Medulla oblongata (tissue), 1 donor: ENCODE measurements at regions not wholly inside any gene's neighbourhood (a gene's known extent, or its start where the extent isn't known, plus 50 kb on each side); places are given as distances from the start of the nearest gene placed in this dataset.

Experiments used
- DNase-seq: peaks from one replicate; pipeline ENCODE4 v3.0.0-alpha.2; 2015; ENCODE audit errors: extremely low spot score

DNA sequence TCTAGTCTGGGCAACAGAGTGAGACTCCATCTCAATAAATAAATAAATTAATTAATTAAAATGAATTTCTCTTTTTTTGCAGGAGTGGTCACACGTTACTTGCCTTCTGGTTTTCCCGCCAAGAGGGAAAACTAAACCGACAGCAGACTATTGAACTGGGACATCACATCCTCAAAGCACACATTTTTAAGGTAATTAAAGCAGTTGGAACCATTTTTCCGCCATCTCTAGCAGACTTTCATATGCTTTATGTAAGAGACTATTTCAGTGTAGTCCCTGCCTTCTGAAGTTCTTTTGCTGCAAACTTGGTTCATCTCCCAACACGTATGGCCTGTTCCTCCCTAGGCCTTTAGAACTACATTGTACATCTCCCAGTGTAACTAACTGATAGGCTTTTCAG is 66.5 kb downstream of the CYB561 start:
- no peak for DNase-seq

DNA sequence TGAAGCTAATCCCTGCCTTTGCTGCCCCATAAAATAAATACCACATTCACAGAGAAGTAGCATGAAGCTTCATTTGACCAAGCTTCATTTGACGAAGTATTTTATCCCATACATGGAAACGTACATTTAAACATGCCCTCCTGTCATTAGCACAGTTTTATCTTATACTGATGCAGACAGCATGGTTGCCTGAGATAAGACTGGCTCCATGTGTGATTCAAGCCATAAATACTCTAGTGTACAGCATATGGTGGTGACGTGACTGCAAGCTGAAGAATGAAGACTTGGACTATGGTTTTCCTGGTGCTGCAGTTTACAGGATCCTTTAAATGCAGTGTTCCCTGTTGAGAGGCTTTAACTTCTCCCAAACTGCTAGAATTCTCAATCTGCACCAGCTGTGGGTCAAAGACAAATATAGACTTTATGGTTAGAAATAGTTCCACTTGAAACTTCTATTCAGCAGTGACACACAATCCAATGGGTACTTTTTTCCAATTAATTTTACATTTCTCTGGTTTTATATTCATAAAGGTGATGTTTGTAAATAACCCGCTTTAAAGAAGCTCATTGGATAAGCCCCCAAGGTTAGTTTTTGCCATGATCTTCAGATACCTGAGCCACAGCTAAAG is 64.9 kb downstream of the CYB561 start:
- DNase-seq, result no peak

DNA sequence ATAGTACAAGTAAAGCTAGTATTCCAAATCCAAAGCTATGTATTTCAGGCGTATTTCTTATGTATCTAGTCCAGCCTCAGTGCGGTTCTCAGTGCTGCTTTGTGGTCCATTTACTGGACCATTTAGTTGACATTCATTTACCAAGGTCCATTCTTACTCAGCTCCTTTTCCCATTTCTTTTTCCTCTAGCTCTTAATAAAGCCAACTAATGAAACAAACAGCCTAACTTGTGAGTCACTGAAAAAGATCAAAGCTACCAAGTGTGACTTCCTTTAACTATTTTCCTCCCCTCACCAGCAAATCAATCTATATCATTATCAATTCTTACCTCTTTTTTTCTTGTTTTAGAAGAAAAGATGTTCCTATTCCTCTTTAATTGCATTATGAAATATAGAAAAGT is 64.0 kb downstream of the CYB561 start:
- no peak for DNase-seq
